ENCODE measurements at regions not wholly inside any gene's neighbourhood (a gene's known extent, or its start where the extent isn't known, plus 50 kb on each side); places are given as distances from the start of the nearest gene placed in this dataset.
"Not testable (repeated sequence)": the region's sequence is repeated elsewhere in the genome, so short reads cannot be mapped to it uniquely, and the experiment has no call there.

GRCh38 chr20:29320216-29320949 lies 1937.1 kb upstream of the DEFB115 start:
- not testable (repeated sequence) for DNase-seq, ATAC-seq

GRCh38 chr20:29323631-29324515 lies 1933.6 kb upstream of the DEFB115 start:
- not testable (repeated sequence) for ATAC-seq, DNase-seq

GRCh38 chr20:29324516-29325303 lies 1932.8 kb upstream of the DEFB115 start:
- ATAC-seq, DNase-seq: not testable (repeated sequence)

GRCh38 chr20:29325304-29325640 lies 1932.2 kb upstream of the DEFB115 start:
- ATAC-seq = no peak
- DNase-seq = no peak

- DNase-seq, ATAC-seq: not testable (repeated sequence)
Observed at GRCh38 chr20:29325781-29326180, 1931.7 kb upstream of the DEFB115 start.

GRCh38 chr20:29326376-29327070 lies 1930.9 kb upstream of the DEFB115 start:
- ATAC-seq = peak; percentile 40
- no peak for DNase-seq

- ATAC-seq = not testable (repeated sequence)
- peak; percentile 56 for DNase-seq
Observed at GRCh38 chr20:29327600-29328420, 1929.7 kb upstream of the DEFB115 start.

GRCh38 chr20:29330429-29331115 lies 1926.9 kb upstream of the DEFB115 start:
- ATAC-seq, DNase-seq: not testable (repeated sequence)

GRCh38 chr20:29349836-29350235 lies 1907.6 kb upstream of the DEFB115 start:
- DNase-seq (no peak), ATAC-seq (no peak)

- DNase-seq, ATAC-seq: not testable (repeated sequence)
Observed at GRCh38 chr20:29375937-29376336, 1881.5 kb upstream of the DEFB115 start.

- not testable (repeated sequence) for DNase-seq, ATAC-seq
Observed at GRCh38 chr20:29392853-29393252, 1864.6 kb upstream of the DEFB115 start.

- DNase-seq (no peak), ATAC-seq (no peak)
Observed at GRCh38 chr20:29408034-29408695, 1849.3 kb upstream of the DEFB115 start.

- not testable (repeated sequence) for ATAC-seq, DNase-seq
Observed at GRCh38 chr20:29408707-29409106, 1848.8 kb upstream of the DEFB115 start.

- ATAC-seq = not testable (repeated sequence)
Observed at GRCh38 chr20:29409160-29409689, 1848.2 kb upstream of the DEFB115 start.

GRCh38 chr20:29409833-29410805 lies 1847.3 kb upstream of the DEFB115 start:
- DNase-seq (no peak), ATAC-seq (no peak)

More at GRCh38 chr20:29409160-29409689, 1848.2 kb upstream of the DEFB115 start:
- not testable (repeated sequence) for DNase-seq

- ATAC-seq (no peak), DNase-seq (no peak)
Observed at GRCh38 chr20:29410806-29411457, 1846.5 kb upstream of the DEFB115 start.

- not testable (repeated sequence) for DNase-seq
- ATAC-seq = peak; percentile 36
Observed at GRCh38 chr20:29411458-29411820, 1846.0 kb upstream of the DEFB115 start.
